ENCODE measurements at regions not wholly inside any gene's neighbourhood (a gene's known extent, or its start where the extent isn't known, plus 50 kb on each side); places are given as distances from the start of the nearest gene placed in this dataset.

DNA sequence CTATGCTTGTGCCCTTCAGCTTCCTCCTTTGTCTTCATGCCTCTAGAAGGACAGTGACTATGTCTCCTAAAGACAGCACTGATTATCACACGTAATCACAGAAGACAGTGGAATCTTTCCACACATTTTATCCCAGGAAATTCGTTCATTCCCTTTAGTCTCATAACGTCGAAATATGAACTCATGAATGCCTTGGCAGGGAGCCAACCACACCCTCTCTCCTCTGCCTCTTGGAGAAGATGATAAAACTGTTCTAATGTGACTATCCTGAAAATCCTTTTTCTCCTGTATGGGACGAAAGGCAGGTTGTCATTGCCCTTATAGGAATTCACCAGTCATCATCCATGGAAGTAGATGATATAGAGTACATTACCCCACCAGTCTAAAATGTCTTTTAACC lies 726.6 kb upstream of the FANCL start:
- no peak for DNase-seq

DNA sequence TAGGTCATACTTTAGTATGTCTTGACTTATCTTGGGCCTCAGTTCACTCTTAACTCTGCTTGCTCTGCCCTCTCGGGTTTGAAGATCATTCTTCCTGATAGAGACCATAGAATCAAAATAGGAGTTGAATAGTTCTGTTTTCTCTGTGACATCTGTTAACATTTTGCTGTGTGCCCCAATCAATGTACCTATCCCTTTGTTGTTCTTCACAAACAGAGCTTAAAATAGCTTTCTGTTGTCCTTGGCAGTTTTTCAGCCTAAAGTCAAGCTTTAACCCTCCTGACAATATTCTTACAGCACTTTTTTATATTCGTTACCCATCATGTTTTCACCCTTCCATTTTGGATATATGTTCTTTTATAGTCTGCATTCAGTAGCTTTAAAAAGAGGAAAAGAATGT lies 724.5 kb upstream of the FANCL start:
- no peak for DNase-seq

DNA sequence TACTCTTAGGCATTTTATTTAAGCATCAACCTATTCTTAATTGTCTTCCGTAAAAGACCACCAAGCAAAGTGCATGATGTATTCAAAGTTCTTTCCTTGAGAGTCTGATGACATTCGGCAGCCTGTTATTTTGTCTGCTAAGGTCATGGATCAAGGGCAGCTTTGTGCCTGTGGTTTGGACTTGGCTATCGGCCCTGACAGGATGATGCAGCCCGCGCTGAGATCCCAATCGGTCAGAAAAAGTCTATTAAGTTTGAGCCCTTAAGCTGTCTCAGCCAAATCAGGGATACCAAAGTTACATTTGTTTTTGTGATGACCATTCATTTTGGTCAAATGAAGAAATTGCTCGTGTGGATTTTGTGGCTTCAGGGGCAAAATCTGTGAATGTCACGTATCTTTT lies 718.9 kb upstream of the FANCL start:
- no peak for DNase-seq

DNA sequence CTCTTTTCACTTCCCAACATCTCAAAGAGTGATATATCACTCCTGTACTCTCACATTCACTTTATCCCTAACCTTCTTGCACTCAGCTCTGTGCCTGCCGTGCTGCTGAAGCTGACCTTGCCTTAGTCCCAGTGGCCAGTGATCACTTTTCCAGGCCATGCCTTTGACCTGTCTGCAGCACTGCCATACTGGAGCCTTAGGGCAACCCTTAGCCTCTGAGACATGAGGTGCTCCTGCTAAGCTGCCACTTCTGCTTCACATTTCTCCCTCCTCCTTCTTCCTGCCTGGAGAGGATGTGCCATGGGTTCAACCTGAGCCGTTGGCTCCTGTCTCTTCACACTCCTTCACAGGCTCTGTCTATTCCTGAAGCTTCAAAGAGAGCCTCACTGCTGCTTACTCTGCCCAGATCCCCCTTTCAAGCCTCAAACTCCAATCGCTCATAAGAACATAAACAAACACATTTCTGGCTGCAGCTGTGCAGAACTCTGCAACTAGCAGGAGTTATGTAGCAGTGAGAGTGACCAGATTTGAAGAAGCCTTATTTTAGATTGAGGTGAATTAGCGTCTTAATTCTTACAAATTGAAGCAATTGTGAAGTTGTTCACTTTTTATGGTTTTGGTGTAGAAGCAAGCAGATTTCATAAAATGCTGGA lies 716.2 kb upstream of the FANCL start:
- no peak for DNase-seq

DNA sequence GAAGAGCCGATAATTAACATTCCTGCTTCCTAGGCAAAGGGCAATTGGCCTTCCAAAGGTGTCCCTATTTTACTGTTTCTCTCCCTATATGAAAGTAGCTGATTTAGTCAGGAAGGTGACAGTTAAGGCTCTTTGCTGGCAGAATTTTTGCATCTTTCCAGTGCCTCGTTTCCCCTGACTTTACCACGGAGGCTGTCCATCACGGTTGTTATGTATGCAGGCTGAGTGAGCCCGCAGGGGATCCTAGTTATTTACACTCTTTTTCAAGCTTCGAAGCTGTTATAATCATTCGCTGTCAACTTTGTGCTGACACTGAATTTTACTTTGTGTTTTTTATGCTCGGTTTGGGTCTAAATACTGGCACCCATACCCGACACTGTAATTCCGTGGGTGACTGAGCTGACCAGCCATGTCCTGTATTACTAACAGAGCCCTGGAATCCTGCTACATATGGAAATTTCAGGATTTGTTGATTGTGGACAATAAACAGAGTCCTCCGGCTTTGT lies 713.8 kb upstream of the FANCL start:
- no peak for DNase-seq

DNA sequence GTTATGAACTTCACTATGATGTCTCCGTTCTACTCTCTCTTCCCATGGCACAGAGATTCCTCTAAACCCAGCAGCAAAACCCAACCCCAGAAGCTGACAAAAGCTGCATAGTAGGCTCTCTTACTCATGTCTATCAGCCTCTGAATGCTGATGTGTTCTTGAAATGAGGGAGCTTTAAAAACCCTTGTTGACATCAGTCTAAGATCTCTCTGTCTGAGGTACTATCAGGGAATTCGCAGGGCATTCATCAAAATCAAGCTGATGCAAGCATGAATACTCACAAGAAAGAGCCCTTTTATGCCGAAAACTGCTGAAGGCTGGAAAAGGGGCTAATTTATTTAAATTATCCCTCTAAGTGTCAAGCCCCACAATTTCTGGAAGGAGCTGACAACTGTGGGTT lies 710.6 kb upstream of the FANCL start:
- no peak for DNase-seq

DNA sequence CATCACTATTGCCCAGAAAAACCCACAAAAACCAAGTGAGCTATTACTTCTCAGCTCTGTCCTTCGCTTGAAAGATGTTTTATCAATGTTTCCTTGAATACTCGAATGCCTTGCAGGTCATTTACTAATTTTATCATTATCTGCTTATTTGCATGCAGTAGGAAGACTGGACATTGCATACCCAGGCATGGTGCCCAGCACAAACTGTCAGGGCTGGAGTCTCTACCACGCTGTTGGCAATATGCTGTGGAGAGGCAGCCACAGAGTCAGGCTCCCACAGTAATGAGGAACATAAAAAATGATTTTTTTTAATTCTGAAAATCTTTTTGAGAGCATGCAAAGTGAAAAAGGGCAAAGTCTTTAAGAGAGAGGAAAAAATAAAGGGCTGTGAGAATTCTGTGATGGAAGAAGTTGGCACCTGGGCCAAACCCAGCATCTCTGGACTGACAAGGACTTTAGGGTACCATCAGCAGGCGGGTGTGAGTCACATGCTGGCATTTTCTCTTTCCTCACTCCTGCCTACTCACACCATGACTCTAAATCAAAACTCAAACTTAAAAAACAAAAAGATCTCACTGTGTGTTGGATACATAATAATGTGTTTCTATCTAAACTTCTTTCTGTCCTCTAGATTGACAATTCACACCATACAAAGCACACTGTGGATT lies 709.8 kb upstream of the FANCL start:
- no peak for DNase-seq

DNA sequence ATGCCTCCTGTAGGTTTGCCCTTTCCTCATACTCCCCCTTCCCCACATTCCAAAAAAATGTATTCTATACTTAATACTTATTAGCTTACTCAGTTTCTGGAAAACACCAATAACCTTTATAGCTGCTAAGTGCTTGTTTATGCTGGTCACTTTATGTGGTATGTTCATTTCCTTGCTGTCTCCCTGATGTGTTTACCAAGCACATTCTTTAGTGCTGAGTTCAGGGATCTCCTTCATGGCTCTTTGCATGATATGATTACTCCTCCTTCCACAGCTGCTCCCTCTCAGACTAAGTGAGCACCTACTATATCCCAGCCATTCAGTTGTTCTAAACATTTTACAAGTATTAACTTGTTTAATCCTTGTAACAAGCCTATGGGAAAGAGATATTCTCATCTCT lies 698.3 kb upstream of the FANCL start:
- DNase-seq, result no peak

DNA sequence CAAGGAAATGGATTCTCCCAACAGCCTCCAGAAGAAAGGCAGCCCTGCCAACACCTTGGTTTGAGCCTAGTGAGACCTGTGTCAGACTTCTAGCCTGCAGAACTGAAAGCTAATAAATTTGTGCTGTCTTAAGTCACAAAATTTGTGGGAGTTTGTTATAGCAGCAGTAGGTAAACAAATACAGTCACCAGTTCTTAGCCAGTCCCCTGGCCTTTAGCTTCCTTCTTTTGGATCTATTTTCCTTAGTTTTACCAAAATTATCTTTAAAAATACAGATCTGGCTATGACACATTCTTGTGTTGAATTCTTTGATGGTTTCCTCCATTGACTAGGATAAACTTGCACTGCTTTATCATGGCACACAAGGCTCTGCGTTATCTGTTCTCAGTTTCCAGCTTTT lies 697.9 kb upstream of the FANCL start:
- DNase-seq, result no peak

DNA sequence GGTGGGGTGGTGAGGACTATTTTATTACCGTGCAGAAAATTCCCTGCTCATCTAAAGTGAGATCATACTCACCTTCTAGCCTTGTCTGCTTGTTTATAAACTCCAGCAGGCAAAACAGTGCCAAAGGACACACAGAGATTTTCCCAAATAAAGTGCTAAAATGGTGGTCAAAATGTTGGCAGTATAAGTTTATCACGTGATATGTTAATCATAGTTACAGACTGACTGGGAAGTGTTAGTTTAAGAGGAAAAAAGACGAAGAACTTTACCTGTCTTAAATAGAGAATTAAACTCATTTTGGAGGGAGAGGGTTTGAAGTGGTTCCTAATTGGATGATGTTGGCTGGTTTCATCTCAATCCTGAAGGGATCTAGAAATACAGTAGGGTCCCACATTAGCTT lies 691.7 kb upstream of the FANCL start:
- no peak for DNase-seq

DNA sequence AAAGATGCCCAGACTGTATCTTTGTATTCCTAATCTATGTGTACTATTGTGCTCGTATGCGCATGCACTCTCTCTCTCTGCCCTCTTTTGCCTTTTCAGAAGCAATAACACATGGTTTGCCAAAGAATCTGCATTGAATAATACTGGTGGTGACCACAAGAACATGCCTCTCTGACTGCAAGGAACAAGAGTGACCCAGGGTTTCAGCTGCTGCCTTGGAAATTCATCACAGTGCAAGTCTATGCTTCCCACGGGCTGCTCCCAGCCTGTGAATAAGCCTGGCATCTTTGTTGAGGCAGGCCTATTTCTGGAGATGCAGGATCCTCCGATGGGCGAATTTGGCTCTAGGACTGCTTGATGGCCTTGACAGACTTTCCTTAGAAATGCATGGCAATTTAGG lies 689.4 kb upstream of the FANCL start:
- DNase-seq, result no peak

DNA sequence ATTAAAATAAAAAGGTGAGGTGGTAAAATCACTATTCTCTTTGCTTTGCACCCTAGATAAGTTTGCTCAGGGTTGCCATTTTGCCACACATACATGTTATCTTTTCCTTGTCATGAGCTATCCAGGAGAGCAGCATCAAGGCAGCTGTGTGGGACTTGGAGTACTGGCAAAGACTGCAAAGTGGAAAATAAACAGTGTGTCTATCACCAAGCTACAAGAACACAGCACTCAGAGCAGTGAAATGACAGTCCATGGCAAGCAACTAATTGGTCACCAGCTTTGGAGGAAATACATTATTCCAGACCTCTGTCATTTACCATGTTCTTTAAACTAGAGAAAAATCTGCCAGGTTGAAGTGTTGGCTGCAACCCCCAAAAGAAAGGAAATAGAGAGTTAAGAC lies 687.8 kb upstream of the FANCL start:
- DNase-seq, result no peak

DNA sequence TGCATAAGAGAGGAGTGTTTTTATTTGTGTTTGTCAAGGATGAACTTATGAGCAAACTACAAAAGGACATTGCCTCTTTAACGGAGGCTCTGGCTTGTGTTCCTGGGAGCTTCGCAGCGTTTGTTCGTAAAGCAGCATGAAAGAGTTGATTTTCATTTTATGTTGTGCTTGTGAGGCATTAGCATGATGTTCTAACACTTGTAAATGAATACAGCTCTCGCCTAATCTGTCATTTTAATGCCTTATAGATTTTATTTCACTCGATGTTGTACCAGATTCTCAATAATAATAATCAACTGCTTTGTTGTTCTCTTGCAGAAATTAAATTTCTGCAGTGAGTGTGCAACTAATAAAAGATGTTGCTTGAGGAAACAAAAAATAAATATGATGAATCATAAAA lies 687.3 kb upstream of the FANCL start:
- no peak for DNase-seq

DNA sequence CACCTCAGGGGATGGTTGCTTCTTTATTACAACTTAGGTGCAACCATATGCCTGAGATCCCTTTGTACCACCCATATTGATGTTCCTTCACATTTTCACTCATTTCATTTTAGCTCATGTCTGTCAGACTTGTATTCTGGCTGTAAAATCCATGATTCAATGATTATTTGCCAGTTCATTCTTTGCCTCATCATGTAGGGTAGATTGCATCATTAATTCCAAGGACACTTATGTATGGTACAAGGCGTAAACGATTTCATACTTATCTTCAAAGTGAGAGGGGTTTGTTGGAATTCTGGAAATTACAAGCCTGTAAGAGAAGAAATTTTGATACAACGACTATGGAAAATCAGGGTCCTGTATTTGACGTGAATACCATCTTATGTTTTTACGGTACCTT lies 685.0 kb upstream of the FANCL start:
- no peak for DNase-seq

DNA sequence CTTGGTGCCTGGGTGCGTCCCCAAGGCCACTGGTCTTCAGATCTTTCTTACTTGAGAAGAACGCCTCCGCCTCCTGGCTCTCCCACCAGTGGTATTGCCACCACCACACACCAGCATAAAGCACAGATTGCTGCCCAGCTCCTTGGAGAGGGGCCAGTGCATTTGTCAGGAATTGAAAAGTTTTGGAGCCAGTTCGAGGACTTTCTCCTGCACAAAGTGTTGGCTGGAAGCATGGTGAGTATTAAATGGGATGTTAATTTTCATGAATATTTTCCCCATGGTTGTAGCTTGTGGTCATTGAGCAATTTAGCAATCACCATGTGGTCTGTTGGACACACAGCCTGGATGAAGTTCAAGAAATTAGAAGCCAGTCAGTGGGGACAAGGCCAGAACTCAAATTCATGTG lies 684.6 kb upstream of the FANCL start:
- no peak for DNase-seq

DNA sequence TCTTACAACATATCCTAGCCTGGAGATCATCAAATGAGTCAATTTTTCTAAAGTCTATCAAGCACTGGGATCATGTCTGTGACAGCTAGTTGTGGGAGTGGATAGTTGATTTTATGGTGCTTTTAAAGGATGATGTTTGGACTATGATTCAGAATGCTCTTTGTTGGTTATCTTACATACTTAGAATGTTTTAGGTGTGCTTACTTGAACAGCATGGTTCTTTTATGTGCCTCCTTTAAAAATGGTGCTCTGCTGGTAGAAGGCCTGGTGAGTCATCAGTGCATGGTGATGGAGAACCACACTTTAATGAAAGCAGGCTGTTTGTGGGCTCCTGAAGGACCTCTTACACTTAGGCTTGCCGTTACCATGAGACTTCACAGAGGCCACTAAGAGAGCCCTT lies 682.7 kb upstream of the FANCL start:
- no peak for DNase-seq

DNA sequence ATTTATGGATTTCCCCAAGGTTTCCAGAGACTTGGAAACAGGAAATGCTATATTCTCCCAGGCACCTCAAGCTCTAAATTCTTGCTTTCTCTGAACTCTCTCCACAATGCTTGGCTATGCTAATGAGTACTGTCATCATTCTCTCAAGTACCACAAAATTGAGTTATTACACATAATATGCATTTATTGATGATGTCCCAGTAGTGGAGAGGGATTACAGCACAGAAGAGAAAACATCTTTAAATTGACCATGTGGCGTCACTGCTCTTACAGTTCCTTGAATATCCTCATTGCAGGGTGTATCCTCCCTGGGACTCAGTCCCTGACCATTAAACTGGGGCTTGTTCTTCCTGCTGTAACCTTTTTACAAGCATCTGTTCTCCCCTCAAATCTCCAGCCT lies 681.1 kb upstream of the FANCL start:
- DNase-seq, result no peak

DNA sequence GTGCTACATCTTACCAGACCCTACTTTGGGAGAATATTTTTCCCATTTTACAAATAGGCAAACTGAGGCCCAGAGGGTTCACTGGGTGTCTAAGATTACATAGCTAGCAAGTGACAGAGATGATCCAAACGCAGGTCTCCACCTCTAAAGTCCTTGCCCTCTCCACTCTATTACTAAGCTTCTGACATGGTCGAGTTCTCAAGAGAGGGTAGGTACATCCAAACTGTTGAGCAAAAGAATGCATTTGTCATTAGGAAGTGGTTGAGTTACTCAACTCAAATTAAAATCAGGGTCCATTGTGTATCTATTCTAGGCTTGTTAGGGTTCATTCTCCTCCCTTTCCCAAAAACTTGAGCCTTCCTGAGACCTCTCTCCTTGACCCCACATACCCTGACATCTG lies 680.6 kb upstream of the FANCL start:
- no peak for DNase-seq

DNA sequence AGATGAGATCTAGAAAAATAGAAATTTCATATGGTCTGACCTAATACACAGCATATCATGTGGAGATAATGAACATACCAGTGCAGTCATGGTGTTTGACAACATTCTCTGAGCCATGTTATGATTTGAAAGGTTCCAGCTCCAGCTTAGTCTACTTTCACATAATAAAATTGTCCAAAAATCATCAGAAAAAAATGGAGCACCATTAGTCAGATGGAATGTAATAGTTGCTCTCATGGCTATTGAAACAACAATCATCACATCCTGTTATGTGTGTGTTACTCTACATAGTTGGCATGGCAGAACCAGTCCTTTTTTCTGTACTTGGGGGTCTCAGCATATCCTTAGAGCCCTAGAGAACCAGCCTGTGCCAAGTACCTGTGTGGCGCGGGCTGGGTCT lies 678.9 kb upstream of the FANCL start:
- DNase-seq, result no peak

DNA sequence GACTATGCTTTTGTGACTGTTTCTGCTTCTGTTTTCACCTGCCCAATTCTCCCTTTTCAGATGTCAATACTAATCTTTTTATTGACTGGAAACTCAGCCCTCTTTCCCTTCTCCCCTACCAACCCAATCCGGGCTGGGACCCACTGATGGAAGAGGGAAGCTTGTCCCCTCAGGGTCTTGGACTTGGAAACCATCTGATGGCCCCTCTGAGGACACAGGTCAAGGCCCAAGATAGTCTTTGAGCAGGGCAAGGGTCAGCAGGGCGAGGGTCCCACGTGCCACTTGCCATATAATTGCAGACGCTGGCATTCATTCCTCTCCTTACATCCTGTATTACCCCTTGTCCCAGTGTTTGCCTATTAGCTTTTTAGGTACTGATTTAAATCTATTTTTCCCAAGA lies 678.2 kb upstream of the FANCL start:
- DNase-seq, result no peak

DNA sequence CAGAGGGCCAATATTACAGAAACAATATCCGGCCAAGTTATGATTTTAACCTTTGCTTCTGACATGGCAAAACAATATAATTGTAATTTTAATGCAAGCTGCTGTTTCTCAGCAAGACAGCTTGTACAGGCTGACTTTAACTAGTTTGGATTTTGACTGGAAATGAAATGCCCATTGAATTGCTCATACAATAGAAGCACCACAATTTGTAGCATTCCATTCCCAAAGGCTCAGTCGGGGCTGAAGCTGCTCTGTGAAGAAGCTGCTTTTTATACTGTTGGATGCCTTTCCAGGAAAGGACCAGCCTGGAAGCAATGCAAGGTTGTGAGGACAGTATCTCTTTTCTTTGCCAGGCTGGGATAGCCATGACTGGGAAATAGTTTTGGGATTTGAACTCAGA lies 677.0 kb upstream of the FANCL start:
- DNase-seq, result no peak

DNA sequence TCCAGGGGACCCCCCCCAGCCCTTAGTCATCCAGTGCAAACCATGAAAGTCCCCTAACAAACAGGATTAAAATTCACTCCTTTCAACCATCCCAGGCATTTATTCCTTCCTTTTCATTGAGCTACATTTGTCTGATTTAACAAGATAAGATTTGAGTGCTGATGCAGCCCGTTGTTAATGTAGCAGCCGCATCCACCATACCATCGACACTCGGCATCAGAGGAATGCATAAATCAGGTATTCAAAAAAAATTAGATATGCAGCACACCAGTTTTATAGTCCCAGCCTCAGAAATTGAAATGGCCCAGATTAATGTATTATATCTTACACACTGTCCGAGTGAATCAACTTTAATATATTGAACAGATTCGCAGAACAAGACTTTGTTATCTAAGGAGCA lies 676.5 kb upstream of the FANCL start:
- DNase-seq, result no peak

DNA sequence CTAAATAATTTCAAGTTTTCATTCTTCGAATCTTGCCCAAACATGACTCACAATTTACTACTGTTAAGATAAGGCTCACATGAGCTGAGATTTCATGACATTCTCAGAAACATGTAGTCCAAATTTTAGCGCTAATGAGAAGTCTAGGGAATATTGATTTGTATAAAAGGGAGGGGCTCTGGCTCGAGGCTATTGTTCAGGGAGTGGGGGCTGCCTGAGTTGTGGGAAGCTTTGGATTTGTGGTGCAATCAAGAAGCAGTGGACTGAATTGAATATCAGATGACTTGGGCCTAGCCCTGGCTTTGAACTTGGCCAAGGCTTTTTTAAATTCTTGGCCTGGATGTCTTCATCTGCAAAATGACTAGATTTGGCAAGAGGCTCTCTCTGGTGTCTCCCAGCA lies 674.9 kb upstream of the FANCL start:
- no peak for DNase-seq

DNA sequence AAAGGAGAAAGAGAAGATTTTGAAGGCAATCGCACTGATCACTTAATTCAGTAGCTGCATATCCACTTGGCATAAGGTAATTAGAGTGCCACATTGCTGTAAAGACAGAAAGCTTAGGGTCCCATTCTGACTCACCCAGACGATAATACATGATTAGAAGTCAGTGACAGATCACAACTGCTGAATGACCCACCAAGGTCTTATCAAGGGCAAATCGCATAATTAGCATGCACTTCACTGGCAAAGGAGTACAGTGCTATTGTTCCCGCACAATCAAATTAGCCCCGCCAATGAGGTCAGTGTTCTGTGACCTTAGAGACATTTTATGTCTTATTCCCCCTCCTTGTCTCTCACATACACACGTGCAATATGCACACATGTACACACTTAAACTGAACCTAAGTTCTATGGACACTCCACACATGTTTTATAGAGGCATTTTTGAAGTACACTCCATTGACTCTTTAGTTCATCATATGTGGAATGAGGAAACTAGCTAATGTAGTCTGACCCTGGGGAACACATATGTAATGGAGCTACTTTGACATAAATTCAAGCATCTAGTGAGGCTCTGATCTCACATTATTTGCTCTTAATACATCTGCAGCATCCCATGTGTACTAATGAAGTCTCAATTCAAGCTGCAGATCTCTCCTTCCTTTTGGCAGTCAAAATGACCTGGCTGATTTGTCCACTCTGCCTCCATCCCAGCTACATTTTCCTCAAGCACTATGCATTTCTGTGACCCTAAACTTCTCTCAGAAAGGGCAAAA lies 673.8 kb upstream of the FANCL start:
- DNase-seq, result no peak
